HG03558 (cell line): ENCODE measurements at regions not wholly inside any gene's neighbourhood (a gene's known extent, or its start where the extent isn't known, plus 50 kb on each side); places are given as distances from the start of the nearest gene placed in this dataset.
"Not testable (repeated sequence)": the region's sequence is repeated elsewhere in the genome, so short reads cannot be mapped to it uniquely, and the experiment has no call there.

ENCODE experiments used
- ATAC-seq: cut with Tn5 transposase; IDR thresholded peaks from one replicate; pipeline ENCODE4 v1.9.1; 2021; ENCODE audit warnings: moderate number of reproducible peaks; ENCODE audit not compliant: unreplicated experiment; ENCODE audit errors: extremely low read depth

DNA sequence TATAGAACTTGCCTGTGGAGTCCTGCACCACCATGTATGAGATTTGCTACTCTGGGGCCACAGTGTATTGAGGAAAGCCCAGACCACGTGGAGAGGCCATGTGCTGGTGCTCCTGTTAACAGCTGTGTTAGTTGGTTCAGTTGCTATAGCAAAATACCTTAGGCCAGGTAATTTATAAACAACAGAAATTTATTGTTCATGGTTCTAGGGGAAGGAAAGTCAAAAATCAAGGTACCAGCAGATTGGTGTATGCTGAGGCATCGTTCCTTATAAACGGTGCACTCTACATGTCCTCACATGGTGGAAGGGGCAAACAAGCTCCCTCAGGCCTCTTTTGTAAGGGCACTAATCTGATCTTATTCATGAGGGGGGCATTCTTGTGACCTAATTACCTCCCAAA lies 135.9 kb upstream of the FOXN2 start:
- ATAC-seq: no peak

DNA sequence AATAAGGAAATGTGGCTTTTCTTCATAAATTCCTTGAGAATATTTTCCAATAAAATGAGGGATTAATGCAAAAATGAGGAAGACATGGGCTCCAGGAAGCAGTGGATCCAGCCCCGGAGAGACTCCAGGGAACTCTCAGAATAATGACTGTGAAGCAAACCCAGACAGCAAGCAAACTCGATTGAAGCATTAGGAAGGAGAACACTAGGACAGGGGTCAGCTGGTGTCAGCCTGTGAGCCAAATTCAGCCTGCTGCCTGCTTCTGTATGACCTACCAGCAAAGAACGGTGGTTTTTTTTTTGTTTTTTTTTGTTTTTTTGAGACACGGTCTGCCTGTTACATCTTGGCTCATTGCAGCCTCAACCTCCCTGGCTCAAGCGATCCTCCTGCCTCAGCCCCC lies 133.9 kb upstream of the FOXN2 start:
- ATAC-seq: no peak

DNA sequence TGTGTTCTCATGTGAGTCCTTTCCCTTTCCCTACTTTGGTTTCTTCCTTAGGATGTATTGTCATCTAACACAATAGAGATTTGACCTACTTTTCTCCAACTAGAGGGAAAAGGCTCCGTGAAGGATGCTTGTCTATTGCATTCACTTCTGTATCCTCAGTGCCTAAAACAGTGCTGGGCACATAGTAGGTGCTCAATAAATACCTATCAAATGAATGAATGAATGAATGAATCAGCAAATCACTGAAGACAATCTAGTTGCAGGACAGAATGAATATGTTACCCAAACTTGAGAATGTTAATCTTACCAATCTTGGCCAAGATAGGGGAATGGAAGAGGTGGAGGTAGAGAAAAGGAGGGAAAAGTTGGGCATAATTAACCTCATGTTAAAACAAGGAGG lies 131.2 kb upstream of the FOXN2 start:
- no peak for ATAC-seq

GRCh38 chr2:48183991-48184390 lies 130.5 kb upstream of the FOXN2 start:
- no peak for ATAC-seq

DNA sequence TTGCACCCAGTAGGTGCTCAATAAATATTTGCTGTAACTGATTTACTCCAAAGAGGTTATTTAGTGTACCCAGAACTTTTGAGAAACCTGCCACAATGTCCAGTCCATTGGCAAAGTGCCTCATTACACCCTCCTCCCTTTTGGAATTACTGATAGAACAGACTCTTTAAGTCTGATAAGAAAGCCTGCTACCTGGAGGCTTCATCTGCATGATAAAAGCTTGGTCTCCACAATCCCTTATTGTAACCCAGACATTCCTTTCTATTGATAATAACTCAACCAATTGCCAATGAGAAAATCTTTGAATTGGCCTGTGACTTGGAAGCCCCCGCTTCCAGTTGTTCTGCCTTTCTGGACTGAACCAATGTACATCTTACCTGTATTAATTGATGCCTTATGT lies 127.0 kb upstream of the FOXN2 start:
- ATAC-seq: no peak

GRCh38 chr2:48189552-48190228 lies 124.8 kb upstream of the FOXN2 start:
- no peak for ATAC-seq

- no peak for ATAC-seq
Observed at GRCh38 chr2:48190230-48190629, 124.3 kb upstream of the FOXN2 start.

GRCh38 chr2:48194641-48195040 lies 119.8 kb upstream of the FOXN2 start:
- no peak for ATAC-seq

GRCh38 chr2:48195169-48195568 lies 119.3 kb upstream of the FOXN2 start:
- ATAC-seq: no peak

DNA sequence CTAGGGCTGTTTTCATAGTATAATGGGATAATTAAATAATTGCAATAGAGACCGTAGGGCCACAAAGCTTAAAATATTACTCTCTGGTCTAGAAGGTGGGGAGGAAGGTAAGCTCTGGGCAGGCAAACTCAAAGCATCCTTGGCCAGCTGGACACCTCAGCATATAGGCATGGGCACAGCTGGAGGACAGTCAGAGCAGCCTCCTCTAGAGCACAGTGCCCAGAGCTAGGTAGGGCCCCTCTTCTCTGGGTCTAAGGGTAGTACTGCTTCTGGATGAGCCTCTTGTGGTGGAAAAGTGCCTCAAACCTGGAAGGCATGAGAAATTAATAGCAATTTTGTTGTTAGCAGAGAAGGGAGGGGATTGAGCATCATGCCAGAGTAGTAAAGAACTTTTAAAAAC lies 116.9 kb upstream of the FOXN2 start:
- no peak for ATAC-seq

GRCh38 chr2:48198371-48198770 lies 116.1 kb upstream of the FOXN2 start:
- no peak for ATAC-seq

GRCh38 chr2:48199070-48199469 lies 115.4 kb upstream of the FOXN2 start:
- no peak for ATAC-seq

GRCh38 chr2:48200620-48201293 lies 113.7 kb upstream of the FOXN2 start:
- peak; percentile 42 for ATAC-seq

- ATAC-seq: not testable (repeated sequence)
Observed at GRCh38 chr2:48201435-48201834, 113.0 kb upstream of the FOXN2 start.

DNA sequence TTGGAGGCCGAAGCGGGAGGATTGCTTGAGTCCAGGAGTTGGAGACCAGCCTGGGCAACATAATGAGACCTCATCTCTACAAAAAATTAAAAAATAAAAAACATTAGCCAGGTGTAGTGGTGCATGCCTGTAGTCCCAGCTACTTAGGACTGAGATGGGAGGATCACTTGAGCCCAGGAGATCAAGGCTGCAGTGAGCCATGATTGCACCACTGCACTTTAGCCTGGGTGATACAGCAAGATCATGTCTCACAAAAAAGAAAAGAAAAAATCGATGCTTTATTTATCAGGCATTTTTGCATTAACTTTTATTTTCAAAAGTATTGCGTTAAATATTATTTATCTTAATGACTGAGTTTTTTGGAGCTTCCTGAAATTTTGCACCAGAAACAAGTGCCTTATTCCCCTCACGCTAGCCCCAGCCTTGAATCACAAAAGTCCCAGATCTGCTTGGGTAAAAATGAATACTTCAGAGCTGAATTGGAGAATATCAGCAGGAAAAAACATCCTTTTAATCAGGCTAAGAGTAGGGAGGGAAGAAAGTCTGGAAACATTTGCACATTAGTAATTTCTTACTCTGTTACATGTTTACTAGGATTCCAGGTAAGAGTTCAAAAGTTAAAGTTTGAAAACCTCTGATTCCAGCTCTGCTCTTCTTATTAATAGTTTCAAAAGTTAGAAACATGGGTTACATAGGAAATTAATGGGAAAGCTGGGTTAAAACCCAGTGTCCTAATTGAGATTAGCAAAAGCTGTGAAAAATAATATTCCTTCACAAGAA lies 111.4 kb upstream of the FOXN2 start:
- ATAC-seq: no peak

GRCh38 chr2:48203668-48204067 lies 110.8 kb upstream of the FOXN2 start:
- no peak for ATAC-seq

DNA sequence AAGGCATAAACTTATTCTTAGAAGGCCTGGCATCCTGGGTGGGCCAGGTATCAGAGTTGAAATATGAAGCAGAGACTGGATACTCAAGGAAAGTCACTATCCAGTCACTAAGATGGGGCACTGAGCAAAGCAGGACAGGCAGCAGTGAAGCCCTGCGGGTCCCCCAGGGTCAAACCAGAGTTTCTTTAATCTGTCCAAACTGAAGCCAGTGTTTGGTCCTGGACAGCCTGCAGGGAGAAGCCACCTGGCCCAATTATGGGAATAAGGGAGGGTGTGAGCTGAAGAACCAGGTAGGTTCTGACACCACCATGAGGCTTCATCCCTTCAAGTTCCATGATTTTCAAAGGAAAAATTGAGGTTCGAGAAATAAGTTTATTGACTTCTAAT lies 109.7 kb upstream of the FOXN2 start:
- no peak for ATAC-seq

GRCh38 chr2:48205137-48205798 lies 109.2 kb upstream of the FOXN2 start:
- peak; percentile 56 for ATAC-seq

- not testable (repeated sequence) for ATAC-seq
Observed at GRCh38 chr2:48206056-48206656, 108.3 kb upstream of the FOXN2 start.

DNA sequence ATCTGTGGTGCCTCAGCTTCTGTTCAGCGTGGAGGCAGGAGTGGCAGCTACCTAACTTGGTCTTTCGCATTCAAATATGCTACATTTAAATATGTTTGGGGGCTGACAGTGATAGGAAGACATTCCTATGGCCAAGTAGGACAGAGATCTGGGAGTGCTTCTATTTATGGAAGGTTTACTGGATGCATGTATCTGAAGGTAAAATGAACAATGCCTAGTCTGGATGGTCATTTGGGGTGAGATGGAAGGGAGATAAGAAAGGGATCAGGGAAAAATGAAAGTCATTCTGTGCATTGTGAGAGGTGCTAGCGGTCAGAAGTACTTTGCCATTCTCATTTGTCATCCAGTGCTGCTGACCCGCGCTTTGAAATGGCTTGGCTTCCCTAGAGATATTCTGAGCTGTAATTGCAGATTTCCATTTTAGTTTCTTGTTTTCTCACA lies 107.3 kb upstream of the FOXN2 start:
- ATAC-seq: no peak
